ENCODE measurements at regions not wholly inside any gene's neighbourhood (a gene's known extent, or its start where the extent isn't known, plus 50 kb on each side); places are given as distances from the start of the nearest gene placed in this dataset.

DNA sequence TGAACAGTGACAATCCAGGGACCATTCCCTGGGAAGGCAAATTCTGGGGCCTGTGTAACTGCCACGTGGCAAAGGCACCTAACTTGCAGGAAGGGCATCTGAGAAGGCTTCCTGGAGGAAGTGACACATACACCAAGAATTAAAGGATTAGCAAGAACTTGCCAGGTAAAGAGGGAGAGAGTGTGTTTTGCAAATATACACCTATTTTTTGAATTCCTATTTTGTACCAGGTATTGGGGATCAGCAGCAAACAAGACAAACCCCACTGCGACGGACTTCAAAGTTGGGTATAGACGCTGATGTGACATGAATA is 206.5 kb upstream of the ZMIZ1 start:
- TF ChIP-seq, protein P1, sequence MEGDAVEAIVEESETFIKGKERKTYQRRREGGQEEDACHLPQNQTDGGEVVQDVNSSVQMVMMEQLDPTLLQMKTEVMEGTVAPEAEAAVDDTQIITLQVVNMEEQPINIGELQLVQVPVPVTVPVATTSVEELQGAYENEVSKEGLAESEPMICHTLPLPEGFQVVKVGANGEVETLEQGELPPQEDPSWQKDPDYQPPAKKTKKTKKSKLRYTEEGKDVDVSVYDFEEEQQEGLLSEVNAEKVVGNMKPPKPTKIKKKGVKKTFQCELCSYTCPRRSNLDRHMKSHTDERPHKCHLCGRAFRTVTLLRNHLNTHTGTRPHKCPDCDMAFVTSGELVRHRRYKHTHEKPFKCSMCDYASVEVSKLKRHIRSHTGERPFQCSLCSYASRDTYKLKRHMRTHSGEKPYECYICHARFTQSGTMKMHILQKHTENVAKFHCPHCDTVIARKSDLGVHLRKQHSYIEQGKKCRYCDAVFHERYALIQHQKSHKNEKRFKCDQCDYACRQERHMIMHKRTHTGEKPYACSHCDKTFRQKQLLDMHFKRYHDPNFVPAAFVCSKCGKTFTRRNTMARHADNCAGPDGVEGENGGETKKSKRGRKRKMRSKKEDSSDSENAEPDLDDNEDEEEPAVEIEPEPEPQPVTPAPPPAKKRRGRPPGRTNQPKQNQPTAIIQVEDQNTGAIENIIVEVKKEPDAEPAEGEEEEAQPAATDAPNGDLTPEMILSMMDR (IDR thresholded peaks at IDR 0.05) = no peak

DNA sequence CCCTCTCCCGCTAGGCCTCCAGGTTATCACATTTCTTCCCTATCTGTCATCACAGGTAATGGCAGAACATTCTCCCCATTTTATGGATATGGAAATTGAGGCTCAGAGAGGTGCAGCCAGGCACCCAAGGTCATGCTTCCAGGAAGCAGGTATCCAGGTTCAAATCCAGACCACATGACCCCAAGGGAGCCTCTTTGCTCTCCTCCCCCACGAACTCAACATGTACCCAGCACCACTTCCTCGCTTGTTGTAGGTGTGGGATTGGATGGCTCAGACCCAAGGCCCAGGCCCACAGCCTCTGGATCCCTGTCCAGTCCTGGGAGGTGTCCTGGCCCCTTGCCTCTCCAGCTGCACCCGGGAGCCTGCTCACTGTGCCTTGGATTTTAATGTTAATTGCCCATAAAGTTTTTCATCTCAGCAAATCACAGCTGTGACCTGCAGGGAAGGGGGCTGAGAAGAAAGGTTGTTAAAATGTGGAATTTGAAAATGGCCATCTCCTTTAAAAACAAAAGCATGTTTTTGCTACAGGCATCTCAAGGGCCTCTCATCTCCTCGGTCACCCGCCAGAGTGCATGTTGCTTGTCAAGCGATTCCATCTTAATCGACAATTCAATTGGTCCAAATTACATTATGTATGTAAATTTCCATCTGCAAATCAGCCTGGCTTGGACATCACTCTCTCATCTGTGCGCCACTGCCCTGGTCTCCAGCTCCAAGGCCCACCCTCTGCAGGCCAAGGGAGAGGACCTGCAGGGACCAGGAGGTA is 205.4 kb upstream of the ZMIZ1 start:
- Histone ChIP-seq H3K27ac (no peak overlapping the region), H3K4me1 (peaks cover 0 to 17% (median 0%) of the 10 kb centered on the region in 9 donors), H3K36me3 (no peaks in the 10 kb centered on the region), H3K4me3 (no peak overlapping the region), H3K9me3 (no peaks in the 10 kb centered on the region), H3K27me3 (no peaks in the 10 kb centered on the region)
- DNase-seq (no peak), ATAC-seq (no peak)
- TF ChIP-seq, protein P1 (IDR thresholded peaks at IDR 0.05) = no peak
- 89 to 91% methylated on average over 9 of the region's 9 CpGs for WGBS, 2 donors
- intact Hi-C loops (cut with DNase I) = loop anchor here in 2 of 10 donors (10.0 kb wide), 2 partner anchors 121 to 181 kb away; no protein-coding TSS in a partner anchor

More for the DNA sequence above, 206.5 kb upstream of the ZMIZ1 start:
- DNase-seq (no peak), ATAC-seq (no peak)
- Histone ChIP-seq H3K9me3 (no peaks in the 10 kb centered on the region), H3K27me3 (no peaks in the 10 kb centered on the region), H3K27ac (no peak overlapping the region), H3K4me1 (peaks cover 0 to 17% (median 0%) of the 10 kb centered on the region in 9 donors), H3K4me3 (no peak overlapping the region), H3K36me3 (no peaks in the 10 kb centered on the region)
- intact Hi-C loops (cut with DNase I) = loop anchor here in 2 of 10 donors (10.0 kb wide), 2 partner anchors 123 to 183 kb away; no protein-coding TSS in a partner anchor
- WGBS, 2 donors = 75 to 90% methylated on average over 4 of the region's 4 CpGs

DNA sequence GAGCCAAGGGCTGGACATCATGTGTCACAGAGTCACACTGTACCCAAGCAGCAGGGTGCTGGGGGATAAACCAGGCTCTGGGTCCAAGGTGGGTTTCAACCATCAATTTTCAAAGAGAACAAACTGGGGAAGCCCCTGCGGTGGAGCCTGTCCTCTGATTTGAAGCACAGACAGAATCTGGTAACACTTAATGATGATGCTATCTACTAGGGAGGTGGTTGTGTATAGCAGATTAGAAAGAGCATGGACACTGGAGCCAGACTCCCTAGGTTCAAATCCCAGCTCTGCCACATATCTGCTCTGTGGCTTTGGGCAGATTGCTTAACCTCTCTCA is 204.9 kb upstream of the ZMIZ1 start:
- Histone ChIP-seq H3K9me3 (no peaks in the 10 kb centered on the region), H3K27me3 (no peaks in the 10 kb centered on the region), H3K4me1 (peaks cover 0 to 17% (median 0%) of the 10 kb centered on the region in 9 donors), H3K36me3 (no peaks in the 10 kb centered on the region), H3K4me3 (no peak overlapping the region), H3K27ac (no peak overlapping the region)
- intact Hi-C loops (cut with DNase I) = loop anchor here in 2 of 10 donors (10.0 kb wide), 2 partner anchors 121 to 181 kb away; no protein-coding TSS in a partner anchor
- ATAC-seq (no peak), DNase-seq (no peak)
- TF ChIP-seq, protein P1 (IDR thresholded peaks at IDR 0.05) = no peak
- WGBS, 2 donors = 97 to 100% methylated on average over 1 of the region's 1 CpG

DNA sequence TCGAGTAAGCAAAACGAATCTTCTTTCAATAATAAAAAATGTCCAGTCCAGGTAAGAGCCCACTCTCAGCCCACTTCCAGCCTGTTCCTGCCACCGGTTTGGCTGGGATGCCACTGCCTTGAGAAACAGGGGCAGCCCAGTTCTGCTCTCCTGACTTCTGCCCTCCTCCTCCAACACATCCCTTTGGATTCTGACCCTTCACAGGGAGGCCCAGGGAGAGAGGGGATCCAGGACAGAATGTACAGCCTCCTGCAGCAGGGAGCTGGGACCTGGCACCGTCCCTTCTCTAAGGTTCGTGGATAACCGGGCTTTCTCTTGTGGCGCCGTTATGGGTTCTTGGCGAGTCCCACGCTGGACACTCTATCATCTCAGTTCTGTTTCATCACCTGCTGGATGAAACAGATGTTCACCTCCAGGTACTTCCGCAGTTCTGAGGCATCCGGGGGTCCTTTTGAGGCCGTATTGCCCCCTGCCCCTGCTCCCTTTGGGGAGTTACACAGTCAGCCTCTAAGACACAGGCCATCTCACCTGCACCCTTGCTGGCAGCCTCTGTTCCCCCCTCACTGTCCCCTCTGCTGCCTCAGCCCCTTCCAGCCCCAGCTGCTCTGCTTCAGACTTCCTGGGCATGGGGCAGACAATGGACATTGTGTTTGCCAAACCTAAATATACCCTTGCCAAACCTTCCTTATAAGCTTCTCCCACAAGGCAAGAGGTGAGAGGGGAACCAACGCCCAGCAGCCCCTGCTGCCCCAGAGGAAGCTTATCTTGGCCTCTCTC is 203.8 kb upstream of the ZMIZ1 start:
- Histone ChIP-seq H3K27me3 (peaks cover 0 to under 1% (median 0%) of the 10 kb centered on the region in 7 donors), H3K9me3 (no peaks in the 10 kb centered on the region), H3K4me3 (no peak overlapping the region), H3K27ac (no peak overlapping the region), H3K36me3 (no peaks in the 10 kb centered on the region), H3K4me1 (peaks cover 0 to 8% (median 0%) of the 10 kb centered on the region in 9 donors)
- 88 to 92% methylated on average over 14 of the region's 14 CpGs for WGBS, 2 donors
- ATAC-seq = no peak
- intact Hi-C loops (cut with DNase I) = loop anchor here in 2 of 10 donors (10.0 kb wide), 2 partner anchors 120 to 180 kb away; no protein-coding TSS in a partner anchor
- no peak for DNase-seq
- TF ChIP-seq, protein P1 (IDR thresholded peaks at IDR 0.05) = no peak
